GM18498 (cell line): ENCODE measurements at regions not wholly inside any gene's neighbourhood (a gene's known extent, or its start where the extent isn't known, plus 50 kb on each side); places are given as distances from the start of the nearest gene placed in this dataset.

Source experiments
- ATAC-seq: cut with Tn5 transposase; IDR thresholded peaks from one replicate; pipeline ENCODE4 v1.9.1; 2021; ENCODE audit warnings: mild to moderate bottlenecking, moderate library complexity; ENCODE audit not compliant: unreplicated experiment

DNA sequence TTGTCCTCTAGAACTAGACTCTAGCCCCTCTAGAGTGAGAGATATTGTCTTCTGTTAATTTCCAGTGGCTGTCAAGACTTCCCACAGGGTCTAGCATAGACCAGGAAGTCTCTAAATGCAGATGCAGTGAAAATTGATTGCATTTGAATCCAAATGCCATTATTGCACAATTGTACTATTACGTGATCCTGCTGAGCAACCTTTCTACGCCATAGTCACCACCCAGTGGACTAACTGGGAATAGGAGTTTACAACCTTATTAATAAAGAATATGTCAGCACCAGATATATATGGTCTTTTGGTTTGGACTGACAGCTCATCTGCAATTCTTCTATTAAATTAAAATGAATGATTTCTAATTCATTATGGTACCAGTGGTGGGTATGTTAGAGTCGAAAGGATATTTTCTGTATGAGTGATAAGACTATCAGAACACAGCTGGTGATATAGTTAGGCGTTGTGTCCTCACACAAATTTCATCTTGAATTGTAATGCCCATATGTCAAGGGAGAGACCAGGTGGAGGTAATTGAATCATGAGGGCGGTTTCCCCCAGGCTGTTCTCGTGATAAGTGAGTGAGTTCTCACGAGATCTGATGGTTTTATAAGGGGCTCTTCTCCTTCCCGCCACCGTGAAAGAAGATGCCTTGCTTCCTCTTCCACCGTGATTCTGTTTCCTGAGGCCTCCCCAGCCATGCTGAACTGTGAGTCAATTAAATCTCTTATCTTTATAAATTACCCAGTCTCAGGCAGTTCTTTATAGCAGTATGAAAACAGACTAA, 138.9 kb upstream of the CA10 start:
- no peak for ATAC-seq

GRCh38 chr17:52294301-52294700, 135.8 kb upstream of the CA10 start:
- no peak for ATAC-seq

- ATAC-seq, result no peak
Observed at GRCh38 chr17:52287611-52288010, 129.1 kb upstream of the CA10 start.

DNA sequence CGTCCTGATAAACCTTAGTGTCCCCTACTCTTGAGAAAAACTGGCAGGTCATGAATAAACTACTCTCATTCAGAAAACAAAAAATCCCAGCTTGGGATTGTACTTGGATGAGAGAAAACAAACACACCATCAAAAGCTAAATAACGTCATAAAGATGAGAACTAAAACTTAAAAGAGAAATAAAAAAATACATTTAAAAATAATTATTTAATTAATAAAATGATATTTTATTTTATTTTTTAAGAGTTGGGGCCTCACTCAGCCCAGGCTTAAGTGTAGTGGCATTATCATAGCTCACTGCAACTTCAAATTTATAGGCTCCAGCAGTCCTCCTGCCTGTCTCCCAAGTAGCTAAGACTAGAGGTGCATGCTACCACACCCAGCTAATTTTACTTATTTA, 125.4 kb upstream of the CA10 start:
- no peak for ATAC-seq

DNA sequence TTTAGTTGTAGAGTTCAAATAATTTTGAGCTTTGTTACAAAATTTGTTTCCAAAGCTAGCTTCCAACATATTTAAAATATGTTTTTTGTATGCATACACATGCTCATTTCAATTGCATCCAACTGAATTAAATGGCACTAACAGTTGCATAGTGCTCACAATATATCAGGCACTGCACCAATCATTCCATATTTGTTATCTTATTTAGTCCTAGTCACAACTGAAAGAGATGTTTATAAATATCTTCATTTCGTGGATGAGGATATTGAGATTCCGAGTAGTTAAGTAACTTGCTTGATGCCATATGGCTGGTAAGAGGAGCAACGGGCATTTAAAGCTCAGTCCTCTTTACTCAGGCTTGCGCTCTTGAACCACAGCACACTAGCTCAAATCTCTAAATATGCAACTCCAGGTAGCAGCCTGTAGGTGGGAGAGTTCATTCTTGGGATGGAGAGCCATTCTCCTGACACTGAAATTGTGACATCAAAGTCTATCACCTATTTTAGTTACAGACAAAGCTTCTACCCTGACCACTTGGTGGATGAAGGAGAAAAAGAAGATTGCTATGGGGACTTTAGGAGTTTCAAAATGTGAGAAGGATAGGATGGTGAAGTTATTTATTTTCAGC, 118.0 kb upstream of the CA10 start:
- no peak for ATAC-seq

GRCh38 chr17:52271781-52272180, 113.3 kb upstream of the CA10 start:
- no peak for ATAC-seq

- ATAC-seq, result no peak
Observed at GRCh38 chr17:52255347-52255746, 96.8 kb upstream of the CA10 start.

- no peak for ATAC-seq
Observed at GRCh38 chr17:52244689-52245088, 86.2 kb upstream of the CA10 start.

GRCh38 chr17:52242268-52242667, 83.8 kb upstream of the CA10 start:
- ATAC-seq, result no peak

GRCh38 chr17:52237151-52237550, 78.6 kb upstream of the CA10 start:
- ATAC-seq, result no peak

GRCh38 chr17:52235516-52235915, 77.0 kb upstream of the CA10 start:
- ATAC-seq, result no peak

- ATAC-seq, result no peak
Observed at GRCh38 chr17:52233632-52234031, 75.1 kb upstream of the CA10 start.

DNA sequence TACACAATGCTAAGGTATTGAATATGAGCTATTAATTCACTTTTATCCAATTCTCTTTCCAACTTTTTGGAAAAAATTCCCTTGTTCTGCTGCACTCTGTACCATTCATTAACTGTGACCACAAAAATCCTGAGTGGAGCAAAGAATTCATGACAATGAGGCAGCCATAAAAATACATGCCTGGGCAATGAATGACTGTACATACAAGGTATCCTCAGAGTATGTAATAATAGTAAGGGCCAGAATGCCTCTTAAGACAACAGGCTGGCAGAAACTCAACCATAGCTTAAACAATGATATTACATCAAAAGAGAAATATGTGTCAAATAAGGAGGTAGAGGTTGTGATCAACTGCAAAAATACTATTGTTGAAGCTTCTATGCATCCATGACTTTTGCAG, 74.7 kb upstream of the CA10 start:
- ATAC-seq, result no peak

- no peak for ATAC-seq
Observed at GRCh38 chr17:52228823-52229222, 70.3 kb upstream of the CA10 start.

GRCh38 chr17:52227926-52228325, 69.4 kb upstream of the CA10 start:
- no peak for ATAC-seq

GRCh38 chr17:52213451-52213850, 54.9 kb upstream of the CA10 start:
- ATAC-seq, result no peak

DNA sequence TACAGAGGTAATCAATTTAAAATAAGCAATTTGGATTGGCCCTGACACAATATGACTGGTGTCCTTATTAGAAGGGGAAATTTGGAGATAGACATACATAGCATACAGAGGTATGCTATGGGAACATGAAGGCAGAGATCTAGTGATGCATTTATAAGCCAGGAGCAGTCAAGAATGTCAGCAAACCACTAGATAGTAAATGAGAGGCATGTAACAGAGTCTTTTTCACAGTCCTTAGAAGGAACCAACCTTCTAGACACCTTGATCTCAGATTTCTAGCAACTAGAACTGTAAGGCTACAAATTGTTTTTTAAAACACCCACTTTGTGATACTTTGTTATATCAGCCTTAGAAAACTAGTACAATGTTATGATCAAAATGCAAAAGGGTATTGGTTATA, 54.3 kb upstream of the CA10 start:
- ATAC-seq, result no peak

- no peak for ATAC-seq
Observed at GRCh38 chr17:52209507-52209906, 51.0 kb upstream of the CA10 start.
